ENCODE measurements at regions not wholly inside any gene's neighbourhood (a gene's known extent, or its start where the extent isn't known, plus 50 kb on each side); places are given as distances from the start of the nearest gene placed in this dataset.

- no peak for TF ChIP-seq CTCF (IDR thresholded peaks at IDR 0.05)
- TF ChIP-seq POLR2A (IDR thresholded peaks at IDR 0.05) = no peak
- no peak for TF ChIP-seq POLR2AphosphoS5 (IDR thresholded peaks at IDR 0.05)
These were observed 380.7 kb upstream of the STEAP1 start for GRCh38 chr7:89773611-89774010.

Data from prostate gland (tissue), 2 donors.